ENCODE measurements at regions not wholly inside any gene's neighbourhood (a gene's known extent, or its start where the extent isn't known, plus 50 kb on each side); places are given as distances from the start of the nearest gene placed in this dataset.

DNA sequence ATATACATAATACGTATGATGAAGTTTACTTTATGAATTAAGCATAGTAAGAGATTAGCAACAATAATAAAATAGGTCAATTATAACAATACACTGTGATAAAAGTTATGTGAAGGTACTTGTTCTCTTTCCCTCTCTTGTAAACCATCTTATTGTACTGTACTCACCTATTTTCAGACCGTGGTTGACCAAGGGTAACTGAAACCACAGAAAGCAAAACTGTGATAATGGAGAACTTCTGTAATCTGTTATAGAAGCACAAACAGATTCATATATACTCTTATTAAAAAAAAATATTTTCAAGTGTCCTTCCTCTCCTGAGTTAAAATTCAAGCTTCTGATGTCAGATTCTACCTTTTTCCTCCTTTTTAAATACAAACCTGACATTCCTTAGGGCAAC lies 1247.8 kb upstream of the SORCS1 start:
- TF ChIP-seq, protein P1, sequence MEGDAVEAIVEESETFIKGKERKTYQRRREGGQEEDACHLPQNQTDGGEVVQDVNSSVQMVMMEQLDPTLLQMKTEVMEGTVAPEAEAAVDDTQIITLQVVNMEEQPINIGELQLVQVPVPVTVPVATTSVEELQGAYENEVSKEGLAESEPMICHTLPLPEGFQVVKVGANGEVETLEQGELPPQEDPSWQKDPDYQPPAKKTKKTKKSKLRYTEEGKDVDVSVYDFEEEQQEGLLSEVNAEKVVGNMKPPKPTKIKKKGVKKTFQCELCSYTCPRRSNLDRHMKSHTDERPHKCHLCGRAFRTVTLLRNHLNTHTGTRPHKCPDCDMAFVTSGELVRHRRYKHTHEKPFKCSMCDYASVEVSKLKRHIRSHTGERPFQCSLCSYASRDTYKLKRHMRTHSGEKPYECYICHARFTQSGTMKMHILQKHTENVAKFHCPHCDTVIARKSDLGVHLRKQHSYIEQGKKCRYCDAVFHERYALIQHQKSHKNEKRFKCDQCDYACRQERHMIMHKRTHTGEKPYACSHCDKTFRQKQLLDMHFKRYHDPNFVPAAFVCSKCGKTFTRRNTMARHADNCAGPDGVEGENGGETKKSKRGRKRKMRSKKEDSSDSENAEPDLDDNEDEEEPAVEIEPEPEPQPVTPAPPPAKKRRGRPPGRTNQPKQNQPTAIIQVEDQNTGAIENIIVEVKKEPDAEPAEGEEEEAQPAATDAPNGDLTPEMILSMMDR (conservative IDR thresholded peaks at IDR 0.05; ENCODE audit: low read length) = no peak
- no peak for TF ChIP-seq EZH2phosphoT487 (IDR thresholded peaks at IDR 0.05; ENCODE audit: borderline replicate concordance, low read depth, low read length)

Data from OCI-LY7 (cell line).